ENCODE measurements at regions not wholly inside any gene's neighbourhood (a gene's known extent, or its start where the extent isn't known, plus 50 kb on each side); places are given as distances from the start of the nearest gene placed in this dataset.

DNA sequence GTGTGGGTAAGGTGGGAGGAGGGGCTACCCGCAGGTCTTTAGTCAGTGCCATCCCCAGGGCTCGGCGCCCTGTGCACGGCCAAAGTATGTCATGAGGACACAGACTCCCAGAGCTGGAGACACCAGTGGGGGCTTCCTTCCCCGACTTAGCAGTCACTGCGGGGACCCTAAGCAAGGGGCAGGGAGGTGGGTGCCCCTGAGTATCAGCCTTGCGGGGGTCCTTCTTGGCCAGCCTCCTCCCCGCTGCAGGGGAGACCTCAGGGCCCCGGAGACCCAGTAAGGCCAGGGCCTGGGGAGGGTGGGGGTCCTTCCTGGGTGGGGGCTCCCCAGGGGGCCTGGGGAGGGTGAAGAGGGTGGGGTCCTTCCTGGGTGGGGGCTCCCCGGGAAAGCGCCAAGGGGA lies 673.8 kb downstream of the BRD1 start:
- TF ChIP-seq ZNF138 (tag by site-specific recombination; IDR thresholded peaks at IDR 0.05; ENCODE audit: borderline replicate concordance) (no peak), GLI4 (tag by site-specific recombination; IDR thresholded peaks at IDR 0.05) (no peak), ZNF121 (tag by site-specific recombination; IDR thresholded peaks at IDR 0.05) (no peak), ZSCAN23 (tag by site-specific recombination; IDR thresholded peaks at IDR 0.05) (no peak)
- TF ChIP-seq, protein P1, sequence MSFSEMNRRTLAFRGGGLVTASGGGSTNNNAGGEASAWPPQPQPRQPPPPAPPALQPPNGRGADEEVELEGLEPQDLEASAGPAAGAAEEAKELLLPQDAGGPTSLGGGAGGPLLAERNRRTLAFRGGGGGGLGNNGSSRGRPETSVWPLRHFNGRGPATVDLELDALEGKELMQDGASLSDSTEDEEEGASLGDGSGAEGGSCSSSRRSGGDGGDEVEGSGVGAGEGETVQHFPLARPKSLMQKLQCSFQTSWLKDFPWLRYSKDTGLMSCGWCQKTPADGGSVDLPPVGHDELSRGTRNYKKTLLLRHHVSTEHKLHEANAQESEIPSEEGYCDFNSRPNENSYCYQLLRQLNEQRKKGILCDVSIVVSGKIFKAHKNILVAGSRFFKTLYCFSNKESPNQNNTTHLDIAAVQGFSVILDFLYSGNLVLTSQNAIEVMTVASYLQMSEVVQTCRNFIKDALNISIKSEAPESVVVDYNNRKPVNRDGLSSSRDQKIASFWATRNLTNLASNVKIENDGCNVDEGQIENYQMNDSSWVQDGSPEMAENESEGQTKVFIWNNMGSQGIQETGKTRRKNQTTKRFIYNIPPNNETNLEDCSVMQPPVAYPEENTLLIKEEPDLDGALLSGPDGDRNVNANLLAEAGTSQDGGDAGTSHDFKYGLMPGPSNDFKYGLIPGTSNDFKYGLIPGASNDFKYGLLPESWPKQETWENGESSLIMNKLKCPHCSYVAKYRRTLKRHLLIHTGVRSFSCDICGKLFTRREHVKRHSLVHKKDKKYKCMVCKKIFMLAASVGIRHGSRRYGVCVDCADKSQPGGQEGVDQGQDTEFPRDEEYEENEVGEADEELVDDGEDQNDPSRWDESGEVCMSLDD (tag by site-specific recombination; IDR thresholded peaks at IDR 0.05) = no peak
- Histone ChIP-seq H3K4me3 (ENCODE audit: low read depth, low read length) (no peak overlapping the region), H3K4me1 (ENCODE audit: control insufficient read depth, insufficient read depth, low read length) (no peaks in the 10 kb centered on the region), H3K36me3 (ENCODE audit: control insufficient read depth in 2 of 2, insufficient read depth in 1 of 2, low read length in 2 of 2) (no peaks in the 10 kb centered on the region), H3K9me3 (ENCODE audit: control insufficient read depth, insufficient read depth, low read depth, low read length) (no peaks in the 10 kb centered on the region), H3K27ac (ENCODE audit: extremely low read depth, low read depth, low read length) (no peak overlapping the region)
- ChIA-PET CTCF (no interaction called here), POLR2A (no interaction called here)

DNA sequence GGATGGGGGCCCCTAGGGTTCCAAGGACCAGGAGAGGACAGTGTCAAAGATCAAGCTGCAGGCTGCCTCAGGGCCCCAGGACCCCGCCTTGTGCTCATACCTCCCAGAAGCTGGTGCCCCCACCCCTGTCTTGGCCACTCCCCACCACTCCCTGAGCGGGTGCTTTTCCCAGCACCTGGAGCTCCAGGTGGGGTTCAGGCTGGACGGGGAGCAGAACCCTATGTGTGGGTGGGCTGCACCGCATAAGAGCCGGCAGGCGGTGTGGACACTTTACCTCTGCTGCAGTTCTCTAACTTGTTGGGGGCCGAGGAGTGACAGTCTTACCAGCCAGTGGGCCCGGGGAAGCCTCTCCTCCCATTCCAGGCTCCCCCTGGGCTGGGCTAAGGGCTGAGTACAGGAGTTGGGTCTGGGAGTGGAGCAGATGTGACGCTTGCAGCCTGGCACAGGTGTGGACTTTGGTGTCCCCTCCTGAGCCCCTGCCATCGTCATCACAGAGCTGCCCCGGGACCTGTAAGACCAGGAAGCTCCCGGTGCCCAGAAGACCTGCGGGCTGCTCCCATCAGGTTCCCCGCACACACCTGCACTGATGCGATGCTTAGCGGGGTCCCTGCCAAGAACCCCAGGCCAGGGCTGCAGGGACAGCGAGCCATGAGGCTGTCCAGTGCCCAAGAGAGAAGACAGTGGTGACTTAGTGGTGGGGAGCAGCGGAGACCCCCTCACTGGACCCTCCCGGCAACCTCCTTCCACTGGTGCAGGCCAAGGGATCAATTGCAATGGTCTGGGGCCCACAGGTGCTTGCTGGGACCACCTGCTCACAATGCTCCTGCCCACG lies 674.5 kb downstream of the BRD1 start:
- POLR2A ChIA-PET = no interaction called here
- TF ChIP-seq ZNF623 (tag by site-specific recombination; IDR thresholded peaks at IDR 0.05) (no peak), ZNF501 (tag by site-specific recombination; IDR thresholded peaks at IDR 0.05) (no peak)
- no peak overlapping the region for H3K27ac ChIP-seq (ENCODE audit: extremely low read depth, low read depth, low read length)
- H3K4me3 ChIP-seq (ENCODE audit: low read depth, low read length) = no peak overlapping the region
- H3K9me3 ChIP-seq (ENCODE audit: control insufficient read depth, insufficient read depth, low read depth, low read length) = no peaks in the 10 kb centered on the region
- H3K36me3 ChIP-seq (ENCODE audit: control insufficient read depth in 2 of 2, insufficient read depth in 1 of 2, low read length in 2 of 2) = no peaks in the 10 kb centered on the region
- CTCF ChIA-PET = no interaction called here
- no peaks in the 10 kb centered on the region for H3K4me1 ChIP-seq (ENCODE audit: control insufficient read depth, insufficient read depth, low read length)

DNA sequence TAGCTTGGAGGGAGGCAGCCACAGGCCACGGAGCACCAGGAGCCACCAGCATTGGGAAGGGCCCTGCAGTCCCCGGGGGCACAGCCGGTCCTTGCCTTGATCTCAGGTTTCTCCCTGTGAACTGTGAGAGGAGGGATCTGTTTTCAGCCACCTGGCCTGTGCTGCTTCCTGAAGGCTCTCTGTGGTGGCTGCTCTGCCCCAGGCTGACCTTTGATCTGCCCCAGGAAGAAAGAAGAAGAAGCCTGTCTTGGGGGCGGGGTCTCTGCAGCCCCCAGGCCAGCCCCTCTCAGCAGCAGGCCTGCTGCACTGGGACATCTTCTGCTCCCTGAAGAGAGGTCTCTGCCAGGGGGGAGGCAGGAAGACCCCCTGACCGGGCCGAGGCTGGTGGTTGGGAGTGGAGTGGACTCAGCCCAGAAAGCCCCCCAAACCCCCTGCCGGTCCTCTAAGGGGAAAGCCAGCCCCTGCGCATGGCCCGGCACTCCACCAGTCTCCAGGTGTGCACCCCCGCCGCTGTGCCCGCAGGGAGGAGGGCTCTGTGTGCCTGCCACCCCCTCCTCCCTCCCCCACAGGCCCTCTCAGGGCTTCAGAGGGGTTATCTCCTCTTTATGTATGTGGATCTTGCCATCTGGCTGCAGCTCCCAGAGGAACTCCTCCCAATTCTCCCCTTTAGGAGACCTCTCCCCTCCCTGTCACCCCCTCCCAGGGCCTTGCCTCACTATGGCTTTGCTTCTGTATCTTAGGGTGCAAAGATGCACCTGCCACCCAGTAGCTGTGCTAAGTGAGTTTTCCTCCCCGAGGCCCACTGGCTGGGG lies 675.3 kb downstream of the BRD1 start:
- TF ChIP-seq ZNF404 (tag by site-specific recombination; IDR thresholded peaks at IDR 0.05) = no peak
- H3K4me3 ChIP-seq (ENCODE audit: low read depth, low read length) = no peak overlapping the region
- H3K36me3 ChIP-seq (ENCODE audit: control insufficient read depth in 2 of 2, insufficient read depth in 1 of 2, low read length in 2 of 2) = no peaks in the 10 kb centered on the region
- no peaks in the 10 kb centered on the region for H3K4me1 ChIP-seq (ENCODE audit: control insufficient read depth, insufficient read depth, low read length)
- no peak overlapping the region for H3K27ac ChIP-seq (ENCODE audit: extremely low read depth, low read depth, low read length)
- CTCF ChIA-PET = no interaction called here
- H3K9me3 ChIP-seq (ENCODE audit: control insufficient read depth, insufficient read depth, low read depth, low read length) = no peaks in the 10 kb centered on the region
- POLR2A ChIA-PET = no interaction called here

DNA sequence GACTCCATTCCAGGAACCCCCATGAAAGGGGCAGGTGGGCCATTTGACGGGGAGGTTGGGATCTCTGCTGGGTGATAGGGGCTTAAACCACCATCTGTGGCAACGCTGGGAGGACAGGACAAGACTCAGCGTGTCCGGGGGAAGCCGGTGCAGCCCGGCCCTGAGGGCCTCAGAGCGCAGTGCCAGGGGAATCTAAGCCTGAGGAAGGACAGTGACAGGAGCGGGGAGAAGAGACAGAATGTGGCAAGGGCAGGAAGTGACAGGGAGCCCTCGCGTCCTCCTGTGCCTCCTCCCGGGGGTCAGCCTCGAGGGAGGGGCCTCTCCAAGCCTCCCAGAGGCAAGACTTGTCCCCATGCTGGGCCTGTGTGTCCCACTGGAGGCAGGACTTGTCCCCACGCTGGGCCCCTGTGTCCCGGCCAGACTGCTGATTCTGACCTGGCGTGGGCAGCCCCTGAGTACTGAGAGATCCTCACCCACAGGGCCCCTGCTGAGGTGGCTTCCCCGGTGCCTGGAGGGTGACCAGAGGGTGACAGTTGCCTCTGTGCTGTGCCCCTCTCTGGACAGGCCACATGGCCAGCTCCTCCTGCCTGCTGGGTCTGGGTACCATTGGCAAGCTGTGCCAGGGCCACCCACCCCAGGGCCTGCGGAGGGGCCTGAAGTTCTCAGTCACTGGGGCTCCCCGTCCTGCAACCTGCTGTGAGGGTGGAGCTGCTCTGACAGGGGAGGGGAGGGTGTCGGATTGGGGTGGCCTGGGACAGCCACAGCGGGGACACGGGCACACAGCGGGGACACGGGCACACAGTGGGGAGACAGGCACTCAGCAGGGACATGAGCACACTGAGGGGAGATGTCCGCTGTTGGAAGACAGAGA lies 676.2 kb downstream of the BRD1 start:
- TF ChIP-seq ZIC2 (tag by site-specific recombination; IDR thresholded peaks at IDR 0.05) = peak; percentile 76
- TF ChIP-seq ZNF677 (tag by site-specific recombination; IDR thresholded peaks at IDR 0.05) = no peak
- no peaks in the 10 kb centered on the region for H3K4me1 ChIP-seq (ENCODE audit: control insufficient read depth, insufficient read depth, low read length)
- no peak overlapping the region for H3K4me3 ChIP-seq (ENCODE audit: low read depth, low read length)
- no peaks in the 10 kb centered on the region for H3K9me3 ChIP-seq (ENCODE audit: control insufficient read depth, insufficient read depth, low read depth, low read length)
- no peak overlapping the region for H3K27ac ChIP-seq (ENCODE audit: extremely low read depth, low read depth, low read length)
- CTCF ChIA-PET = no interaction called here
- no peaks in the 10 kb centered on the region for H3K36me3 ChIP-seq (ENCODE audit: control insufficient read depth in 2 of 2, insufficient read depth in 1 of 2, low read length in 2 of 2)
- POLR2A ChIA-PET = no interaction called here
